ENCODE measurements at regions not wholly inside any gene's neighbourhood (a gene's known extent, or its start where the extent isn't known, plus 50 kb on each side); places are given as distances from the start of the nearest gene placed in this dataset.

GRCh38 chrX:35040871-35041270 is 98.3 kb downstream of the FAM47B start:
- no peaks in the 10 kb centered on the region for H3K27me3 Mint-ChIP-seq
- CTCF ChIA-PET = no interaction called here
- DNase-seq (no peak), ATAC-seq (no peak)
- Histone ChIP-seq H3K9me3 (ENCODE audit: control insufficient read depth in 2 of 3, low read length in 3 of 3) (no peaks in the 10 kb centered on the region), H3K4me3 (ENCODE audit: low read length) (no peak overlapping the region), H3K36me3 (ENCODE audit: control insufficient read depth in 2 of 3, insufficient read depth in 3 of 3, low read length in 3 of 3) (no peaks in the 10 kb centered on the region), H3K27me3 (ENCODE audit: control insufficient read depth in 2 of 2, insufficient read depth in 2 of 2, low read length in 2 of 2) (no peaks in the 10 kb centered on the region), H3K27ac (ENCODE audit: low read depth, low read length) (no peak overlapping the region), H3K4me1 (ENCODE audit: control insufficient read depth in 2 of 2, insufficient read depth in 2 of 2, low read length in 2 of 2) (no peaks in the 10 kb centered on the region)
- no peaks in the 10 kb centered on the region for H3K36me3 Mint-ChIP-seq
- H3K9me3 Mint-ChIP-seq = peaks cover 0 to 11% (median 3%) of the 10 kb centered on the region in 11 donors
- intact Hi-C loops (cut with micrococcal nuclease) = no loop called here
- H3K4me1 Mint-ChIP-seq = no peaks in the 10 kb centered on the region
- no peak overlapping the region for H3K27ac Mint-ChIP-seq
- H3K4me3 Mint-ChIP-seq = no peak overlapping the region
- POLR2A ChIA-PET = no interaction called here

- H3K27me3 ChIP-seq (ENCODE audit: control insufficient read depth in 2 of 2, insufficient read depth in 2 of 2, low read length in 2 of 2) = no peaks in the 10 kb centered on the region
- no peak overlapping the region for H3K4me3 Mint-ChIP-seq
- H3K4me1 ChIP-seq (ENCODE audit: control insufficient read depth in 2 of 2, insufficient read depth in 2 of 2, low read length in 2 of 2) = no peaks in the 10 kb centered on the region
- H3K36me3 Mint-ChIP-seq = no peaks in the 10 kb centered on the region
- intact Hi-C loops (cut with micrococcal nuclease) = no loop called here
- ChIA-PET POLR2A (no interaction called here), CTCF (no interaction called here)
- ATAC-seq (no peak), DNase-seq (no peak)
- H3K4me3 ChIP-seq (ENCODE audit: low read length) = no peak overlapping the region
- H3K9me3 ChIP-seq (ENCODE audit: control insufficient read depth in 2 of 3, low read length in 3 of 3) = no peaks in the 10 kb centered on the region
- H3K27ac Mint-ChIP-seq = no peak overlapping the region
- no peak overlapping the region for H3K27ac ChIP-seq (ENCODE audit: low read depth, low read length)
- no peaks in the 10 kb centered on the region for H3K4me1 Mint-ChIP-seq
- no peaks in the 10 kb centered on the region for H3K9me3 Mint-ChIP-seq
- H3K36me3 ChIP-seq (ENCODE audit: control insufficient read depth in 2 of 3, insufficient read depth in 3 of 3, low read length in 3 of 3) = no peaks in the 10 kb centered on the region
- no peaks in the 10 kb centered on the region for H3K27me3 Mint-ChIP-seq
Measured at GRCh38 chrX:35046660-35047296, 104.2 kb downstream of the FAM47B start.

GRCh38 chrX:35076061-35076460 is 133.5 kb downstream of the FAM47B start:
- Mint-ChIP-seq H3K9me3 (peaks cover 0 to 14% (median 6%) of the 10 kb centered on the region in 11 donors), H3K27ac (no peak overlapping the region), H3K4me3 (no peak overlapping the region), H3K4me1 (no peaks in the 10 kb centered on the region), H3K27me3 (peaks cover 0 to 3% (median 0%) of the 10 kb centered on the region in 5 donors), H3K36me3 (no peaks in the 10 kb centered on the region)
- ATAC-seq (no peak), DNase-seq (no peak)
- H3K36me3 ChIP-seq (ENCODE audit: control insufficient read depth in 2 of 3, insufficient read depth in 3 of 3, low read length in 3 of 3) = no peaks in the 10 kb centered on the region
- H3K27me3 ChIP-seq (ENCODE audit: control insufficient read depth in 2 of 2, insufficient read depth in 2 of 2, low read length in 2 of 2) = no peaks in the 10 kb centered on the region
- intact Hi-C loops (cut with micrococcal nuclease) = no loop called here
- CTCF ChIA-PET = no interaction called here
- no peak overlapping the region for H3K27ac ChIP-seq (ENCODE audit: low read depth, low read length)
- H3K4me3 ChIP-seq (ENCODE audit: low read length) = no peak overlapping the region
- H3K4me1 ChIP-seq (ENCODE audit: control insufficient read depth in 2 of 2, insufficient read depth in 2 of 2, low read length in 2 of 2) = no peaks in the 10 kb centered on the region
- POLR2A ChIA-PET = no interaction called here
- no peaks in the 10 kb centered on the region for H3K9me3 ChIP-seq (ENCODE audit: control insufficient read depth in 2 of 3, low read length in 3 of 3)

- Histone ChIP-seq H3K4me1 (ENCODE audit: control insufficient read depth in 2 of 2, insufficient read depth in 2 of 2, low read length in 2 of 2) (no peaks in the 10 kb centered on the region), H3K4me3 (ENCODE audit: low read length) (no peak overlapping the region), H3K27ac (ENCODE audit: low read depth, low read length) (no peak overlapping the region), H3K36me3 (ENCODE audit: control insufficient read depth in 2 of 3, insufficient read depth in 3 of 3, low read length in 3 of 3) (no peaks in the 10 kb centered on the region), H3K9me3 (ENCODE audit: control insufficient read depth in 2 of 3, low read length in 3 of 3) (no peaks in the 10 kb centered on the region), H3K27me3 (ENCODE audit: control insufficient read depth in 2 of 2, insufficient read depth in 2 of 2, low read length in 2 of 2) (no peaks in the 10 kb centered on the region)
- no peaks in the 10 kb centered on the region for H3K36me3 Mint-ChIP-seq
- no peaks in the 10 kb centered on the region for H3K4me1 Mint-ChIP-seq
- POLR2A ChIA-PET = no interaction called here
- DNase-seq = no peak
- H3K9me3 Mint-ChIP-seq = peaks cover 0 to 4% (median 0%) of the 10 kb centered on the region in 11 donors
- no peak overlapping the region for H3K4me3 Mint-ChIP-seq
- no peaks in the 10 kb centered on the region for H3K27me3 Mint-ChIP-seq
- ATAC-seq = no peak
- no peak overlapping the region for H3K27ac Mint-ChIP-seq
- intact Hi-C loops (cut with micrococcal nuclease) = no loop called here
- CTCF ChIA-PET = no interaction called here
Measured at GRCh38 chrX:35090801-35091200, 148.2 kb downstream of the FAM47B start.

- Mint-ChIP-seq H3K36me3 (no peaks in the 10 kb centered on the region), H3K27ac (no peak overlapping the region), H3K27me3 (no peaks in the 10 kb centered on the region), H3K9me3 (peaks cover 0 to 4% (median 0%) of the 10 kb centered on the region in 11 donors), H3K4me3 (no peak overlapping the region), H3K4me1 (no peaks in the 10 kb centered on the region)
- Histone ChIP-seq H3K9me3 (ENCODE audit: control insufficient read depth in 2 of 3, low read length in 3 of 3) (no peaks in the 10 kb centered on the region), H3K27ac (ENCODE audit: low read depth, low read length) (no peak overlapping the region), H3K4me3 (ENCODE audit: low read length) (no peak overlapping the region), H3K4me1 (ENCODE audit: control insufficient read depth in 2 of 2, insufficient read depth in 2 of 2, low read length in 2 of 2) (no peaks in the 10 kb centered on the region), H3K36me3 (ENCODE audit: control insufficient read depth in 2 of 3, insufficient read depth in 3 of 3, low read length in 3 of 3) (no peaks in the 10 kb centered on the region), H3K27me3 (ENCODE audit: control insufficient read depth in 2 of 2, insufficient read depth in 2 of 2, low read length in 2 of 2) (no peaks in the 10 kb centered on the region)
- ChIA-PET POLR2A (no interaction called here), CTCF (no interaction called here)
- no peak for ATAC-seq
- no peak for DNase-seq
- intact Hi-C loops (cut with micrococcal nuclease) = no loop called here
Measured at GRCh38 chrX:35098419-35098818, 155.8 kb downstream of the FAM47B start.

GRCh38 chrX:35101901-35102300 is 159.3 kb downstream of the FAM47B start:
- ATAC-seq (no peak), DNase-seq (no peak)
- Histone ChIP-seq H3K4me3 (ENCODE audit: low read length) (no peak overlapping the region), H3K9me3 (ENCODE audit: control insufficient read depth in 2 of 3, low read length in 3 of 3) (no peaks in the 10 kb centered on the region), H3K4me1 (ENCODE audit: control insufficient read depth in 2 of 2, insufficient read depth in 2 of 2, low read length in 2 of 2) (no peaks in the 10 kb centered on the region), H3K36me3 (ENCODE audit: control insufficient read depth in 2 of 3, insufficient read depth in 3 of 3, low read length in 3 of 3) (no peaks in the 10 kb centered on the region), H3K27me3 (ENCODE audit: control insufficient read depth in 2 of 2, insufficient read depth in 2 of 2, low read length in 2 of 2) (no peaks in the 10 kb centered on the region), H3K27ac (ENCODE audit: low read depth, low read length) (no peak overlapping the region)
- H3K4me3 Mint-ChIP-seq = no peak overlapping the region
- peaks cover 0 to 14% (median 3%) of the 10 kb centered on the region in 11 donors for H3K9me3 Mint-ChIP-seq
- H3K27ac Mint-ChIP-seq = no peak overlapping the region
- no peaks in the 10 kb centered on the region for H3K36me3 Mint-ChIP-seq
- intact Hi-C loops (cut with micrococcal nuclease) = no loop called here
- H3K27me3 Mint-ChIP-seq = no peaks in the 10 kb centered on the region
- H3K4me1 Mint-ChIP-seq = no peaks in the 10 kb centered on the region
- POLR2A ChIA-PET = no interaction called here
- CTCF ChIA-PET = no interaction called here

- H3K4me1 ChIP-seq (ENCODE audit: control insufficient read depth in 2 of 2, insufficient read depth in 2 of 2, low read length in 2 of 2) = no peaks in the 10 kb centered on the region
- H3K9me3 ChIP-seq (ENCODE audit: control insufficient read depth in 2 of 3, low read length in 3 of 3) = no peaks in the 10 kb centered on the region
- H3K27me3 Mint-ChIP-seq = no peaks in the 10 kb centered on the region
- H3K4me3 ChIP-seq (ENCODE audit: low read length) = no peak overlapping the region
- peaks cover 0 to 14% (median 5%) of the 10 kb centered on the region in 11 donors for H3K9me3 Mint-ChIP-seq
- CTCF ChIA-PET = no interaction called here
- ATAC-seq (no peak), DNase-seq (no peak)
- no peak overlapping the region for H3K27ac ChIP-seq (ENCODE audit: low read depth, low read length)
- H3K4me3 Mint-ChIP-seq = no peak overlapping the region
- intact Hi-C loops (cut with micrococcal nuclease) = no loop called here
- H3K27ac Mint-ChIP-seq = peak overlapping the region in 1 of 9 donors; percentile 6
- H3K36me3 Mint-ChIP-seq = no peaks in the 10 kb centered on the region
- POLR2A ChIA-PET = no interaction called here
- H3K27me3 ChIP-seq (ENCODE audit: control insufficient read depth in 2 of 2, insufficient read depth in 2 of 2, low read length in 2 of 2) = no peaks in the 10 kb centered on the region
- H3K36me3 ChIP-seq (ENCODE audit: control insufficient read depth in 2 of 3, insufficient read depth in 3 of 3, low read length in 3 of 3) = no peaks in the 10 kb centered on the region
- no peaks in the 10 kb centered on the region for H3K4me1 Mint-ChIP-seq
Measured at GRCh38 chrX:35104626-35105025, 162.0 kb downstream of the FAM47B start.
